ENCODE measurements at regions not wholly inside any gene's neighbourhood (a gene's known extent, or its start where the extent isn't known, plus 50 kb on each side); places are given as distances from the start of the nearest gene placed in this dataset.

DNA sequence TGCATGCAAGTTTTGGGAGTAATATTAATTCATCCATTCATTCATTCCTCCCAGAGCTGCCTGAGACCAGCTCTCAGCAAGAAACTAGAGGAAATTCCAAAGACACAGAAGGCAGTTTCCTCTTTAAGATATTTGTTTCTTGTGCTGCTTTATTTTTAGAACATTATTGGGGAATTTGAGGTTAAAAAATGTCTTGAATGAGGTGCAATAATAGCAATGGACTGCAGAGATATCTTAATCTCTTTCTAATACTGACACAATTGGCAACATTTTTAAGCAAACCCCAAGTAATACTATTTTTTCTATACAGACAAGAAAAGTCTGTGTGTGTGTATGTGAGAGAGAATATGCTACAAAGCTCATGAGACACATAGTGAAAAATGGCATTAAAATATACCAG lies 190.2 kb upstream of the USP15 start:
- TF ChIP-seq, protein P1, sequence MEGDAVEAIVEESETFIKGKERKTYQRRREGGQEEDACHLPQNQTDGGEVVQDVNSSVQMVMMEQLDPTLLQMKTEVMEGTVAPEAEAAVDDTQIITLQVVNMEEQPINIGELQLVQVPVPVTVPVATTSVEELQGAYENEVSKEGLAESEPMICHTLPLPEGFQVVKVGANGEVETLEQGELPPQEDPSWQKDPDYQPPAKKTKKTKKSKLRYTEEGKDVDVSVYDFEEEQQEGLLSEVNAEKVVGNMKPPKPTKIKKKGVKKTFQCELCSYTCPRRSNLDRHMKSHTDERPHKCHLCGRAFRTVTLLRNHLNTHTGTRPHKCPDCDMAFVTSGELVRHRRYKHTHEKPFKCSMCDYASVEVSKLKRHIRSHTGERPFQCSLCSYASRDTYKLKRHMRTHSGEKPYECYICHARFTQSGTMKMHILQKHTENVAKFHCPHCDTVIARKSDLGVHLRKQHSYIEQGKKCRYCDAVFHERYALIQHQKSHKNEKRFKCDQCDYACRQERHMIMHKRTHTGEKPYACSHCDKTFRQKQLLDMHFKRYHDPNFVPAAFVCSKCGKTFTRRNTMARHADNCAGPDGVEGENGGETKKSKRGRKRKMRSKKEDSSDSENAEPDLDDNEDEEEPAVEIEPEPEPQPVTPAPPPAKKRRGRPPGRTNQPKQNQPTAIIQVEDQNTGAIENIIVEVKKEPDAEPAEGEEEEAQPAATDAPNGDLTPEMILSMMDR (IDR thresholded peaks at IDR 0.05) = no peak
- TF ChIP-seq ZFX (IDR thresholded peaks at IDR 0.05; ENCODE audit: borderline replicate concordance) = no peak

All from 22Rv1 (cell line).